ENCODE measurements at regions not wholly inside any gene's neighbourhood (a gene's known extent, or its start where the extent isn't known, plus 50 kb on each side); places are given as distances from the start of the nearest gene placed in this dataset.

GRCh38 chr9:90421786-90422185 is 220.8 kb downstream of the DIRAS2 start:
- H3K36me3 ChIP-seq, result no peaks in the 10 kb centered on the region
- no peaks in the 10 kb centered on the region for H3K27me3 ChIP-seq
- H3K4me3 ChIP-seq, result no peak overlapping the region
- H3K9me3 ChIP-seq, result no peaks in the 10 kb centered on the region
- DNase-seq, result peak; percentile 4

GRCh38 chr9:90423661-90424193 is 218.9 kb downstream of the DIRAS2 start:
- Histone ChIP-seq H3K4me3 (no peak overlapping the region), H3K9me3 (no peaks in the 10 kb centered on the region), H3K36me3 (no peaks in the 10 kb centered on the region), H3K27me3 (no peaks in the 10 kb centered on the region)
- no peak for DNase-seq

- H3K4me3 ChIP-seq, result no peak overlapping the region
- no peaks in the 10 kb centered on the region for H3K27me3 ChIP-seq
- no peak for DNase-seq
- no peaks in the 10 kb centered on the region for H3K36me3 ChIP-seq
- H3K9me3 ChIP-seq, result no peaks in the 10 kb centered on the region
Observed at GRCh38 chr9:90428517-90428916, 214.1 kb downstream of the DIRAS2 start.

- Histone ChIP-seq H3K9me3 (no peaks in the 10 kb centered on the region), H3K36me3 (no peaks in the 10 kb centered on the region), H3K4me3 (no peak overlapping the region), H3K27me3 (no peaks in the 10 kb centered on the region)
- DNase-seq, result no peak
Observed at GRCh38 chr9:90432951-90433350, 209.7 kb downstream of the DIRAS2 start.

- H3K27me3 ChIP-seq, result no peaks in the 10 kb centered on the region
- H3K9me3 ChIP-seq, result no peaks in the 10 kb centered on the region
- no peak overlapping the region for H3K4me3 ChIP-seq
- H3K36me3 ChIP-seq, result no peaks in the 10 kb centered on the region
- no peak for DNase-seq
Observed at GRCh38 chr9:90433398-90433941, 209.2 kb downstream of the DIRAS2 start.

GRCh38 chr9:90441814-90442213 is 200.8 kb downstream of the DIRAS2 start:
- DNase-seq, result no peak
- Histone ChIP-seq H3K4me3 (no peak overlapping the region), H3K27me3 (no peaks in the 10 kb centered on the region), H3K9me3 (no peaks in the 10 kb centered on the region), H3K36me3 (no peaks in the 10 kb centered on the region)

GRCh38 chr9:90442723-90443122 is 199.9 kb downstream of the DIRAS2 start:
- DNase-seq, result no peak
- Histone ChIP-seq H3K9me3 (no peaks in the 10 kb centered on the region), H3K4me3 (no peak overlapping the region), H3K27me3 (no peaks in the 10 kb centered on the region), H3K36me3 (no peaks in the 10 kb centered on the region)

- no peak for DNase-seq
- no peaks in the 10 kb centered on the region for H3K9me3 ChIP-seq
- H3K27me3 ChIP-seq, result no peaks in the 10 kb centered on the region
- no peak overlapping the region for H3K4me3 ChIP-seq
- H3K36me3 ChIP-seq, result no peaks in the 10 kb centered on the region
Observed at GRCh38 chr9:90444609-90445204, 197.9 kb downstream of the DIRAS2 start.

- Histone ChIP-seq H3K27me3 (no peaks in the 10 kb centered on the region), H3K4me3 (no peak overlapping the region), H3K9me3 (no peaks in the 10 kb centered on the region), H3K36me3 (no peaks in the 10 kb centered on the region)
- DNase-seq, result no peak
Observed at GRCh38 chr9:90445391-90445790, 197.2 kb downstream of the DIRAS2 start.

- Histone ChIP-seq H3K9me3 (no peaks in the 10 kb centered on the region), H3K36me3 (no peaks in the 10 kb centered on the region), H3K27me3 (no peaks in the 10 kb centered on the region), H3K4me3 (no peak overlapping the region)
- no peak for DNase-seq
Observed at GRCh38 chr9:90446200-90446948, 196.2 kb downstream of the DIRAS2 start.

GRCh38 chr9:90447773-90448172 is 194.9 kb downstream of the DIRAS2 start:
- H3K4me3 ChIP-seq, result no peak overlapping the region
- no peak for DNase-seq
- H3K9me3 ChIP-seq, result no peaks in the 10 kb centered on the region
- H3K27me3 ChIP-seq, result no peaks in the 10 kb centered on the region
- H3K36me3 ChIP-seq, result no peaks in the 10 kb centered on the region

GRCh38 chr9:90449213-90449925 is 193.3 kb downstream of the DIRAS2 start:
- Histone ChIP-seq H3K36me3 (no peaks in the 10 kb centered on the region), H3K9me3 (no peaks in the 10 kb centered on the region), H3K27me3 (no peaks in the 10 kb centered on the region), H3K4me3 (no peak overlapping the region)
- DNase-seq, result no peak

GRCh38 chr9:90451804-90452203 is 190.8 kb downstream of the DIRAS2 start:
- no peaks in the 10 kb centered on the region for H3K9me3 ChIP-seq
- H3K36me3 ChIP-seq, result no peaks in the 10 kb centered on the region
- DNase-seq, result no peak
- no peaks in the 10 kb centered on the region for H3K27me3 ChIP-seq
- no peak overlapping the region for H3K4me3 ChIP-seq

GRCh38 chr9:90455316-90455715 is 187.3 kb downstream of the DIRAS2 start:
- H3K27me3 ChIP-seq, result no peaks in the 10 kb centered on the region
- H3K9me3 ChIP-seq, result no peaks in the 10 kb centered on the region
- H3K4me3 ChIP-seq, result no peak overlapping the region
- DNase-seq, result no peak
- no peaks in the 10 kb centered on the region for H3K36me3 ChIP-seq

GRCh38 chr9:90457386-90458190 is 185.0 kb downstream of the DIRAS2 start:
- Histone ChIP-seq H3K27me3 (no peaks in the 10 kb centered on the region), H3K36me3 (no peaks in the 10 kb centered on the region), H3K4me3 (no peak overlapping the region), H3K9me3 (no peaks in the 10 kb centered on the region)
- no peak for DNase-seq

- Histone ChIP-seq H3K4me3 (no peak overlapping the region), H3K27me3 (no peaks in the 10 kb centered on the region), H3K36me3 (no peaks in the 10 kb centered on the region), H3K9me3 (no peaks in the 10 kb centered on the region)
- DNase-seq, result peak; percentile 12
Observed at GRCh38 chr9:90458485-90458884, 184.1 kb downstream of the DIRAS2 start.
